ENCODE measurements at regions not wholly inside any gene's neighbourhood (a gene's known extent, or its start where the extent isn't known, plus 50 kb on each side); places are given as distances from the start of the nearest gene placed in this dataset.

- no peak overlapping the region for H3K4me3 ChIP-seq (ENCODE audit: control insufficient read depth, low read depth, low read length)
- TF ChIP-seq, protein P1, sequence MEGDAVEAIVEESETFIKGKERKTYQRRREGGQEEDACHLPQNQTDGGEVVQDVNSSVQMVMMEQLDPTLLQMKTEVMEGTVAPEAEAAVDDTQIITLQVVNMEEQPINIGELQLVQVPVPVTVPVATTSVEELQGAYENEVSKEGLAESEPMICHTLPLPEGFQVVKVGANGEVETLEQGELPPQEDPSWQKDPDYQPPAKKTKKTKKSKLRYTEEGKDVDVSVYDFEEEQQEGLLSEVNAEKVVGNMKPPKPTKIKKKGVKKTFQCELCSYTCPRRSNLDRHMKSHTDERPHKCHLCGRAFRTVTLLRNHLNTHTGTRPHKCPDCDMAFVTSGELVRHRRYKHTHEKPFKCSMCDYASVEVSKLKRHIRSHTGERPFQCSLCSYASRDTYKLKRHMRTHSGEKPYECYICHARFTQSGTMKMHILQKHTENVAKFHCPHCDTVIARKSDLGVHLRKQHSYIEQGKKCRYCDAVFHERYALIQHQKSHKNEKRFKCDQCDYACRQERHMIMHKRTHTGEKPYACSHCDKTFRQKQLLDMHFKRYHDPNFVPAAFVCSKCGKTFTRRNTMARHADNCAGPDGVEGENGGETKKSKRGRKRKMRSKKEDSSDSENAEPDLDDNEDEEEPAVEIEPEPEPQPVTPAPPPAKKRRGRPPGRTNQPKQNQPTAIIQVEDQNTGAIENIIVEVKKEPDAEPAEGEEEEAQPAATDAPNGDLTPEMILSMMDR (conservative IDR thresholded peaks at IDR 0.05; ENCODE audit: control insufficient read depth, insufficient read depth, low read depth, low read length): no peak
- no peak for DNase-seq (ENCODE audit: low read depth)
Observed at GRCh38 chr4:153034681-153035080, 98.6 kb downstream of the FHDC1 start.

- peak; percentile 26 for DNase-seq (ENCODE audit: low read depth)
- no peak overlapping the region for H3K4me3 ChIP-seq (ENCODE audit: control insufficient read depth, low read depth, low read length)
- TF ChIP-seq, protein P1 (conservative IDR thresholded peaks at IDR 0.05; ENCODE audit: control insufficient read depth, insufficient read depth, low read depth, low read length): no peak
Observed at GRCh38 chr4:153036931-153037482, 100.9 kb downstream of the FHDC1 start.

GRCh38 chr4:153038623-153039311 lies 102.6 kb downstream of the FHDC1 start:
- DNase-seq (ENCODE audit: low read depth): no peak
- H3K4me3 ChIP-seq (ENCODE audit: control insufficient read depth, low read depth, low read length): no peak overlapping the region
- TF ChIP-seq, protein P1 (conservative IDR thresholded peaks at IDR 0.05; ENCODE audit: control insufficient read depth, insufficient read depth, low read depth, low read length): no peak

DNA sequence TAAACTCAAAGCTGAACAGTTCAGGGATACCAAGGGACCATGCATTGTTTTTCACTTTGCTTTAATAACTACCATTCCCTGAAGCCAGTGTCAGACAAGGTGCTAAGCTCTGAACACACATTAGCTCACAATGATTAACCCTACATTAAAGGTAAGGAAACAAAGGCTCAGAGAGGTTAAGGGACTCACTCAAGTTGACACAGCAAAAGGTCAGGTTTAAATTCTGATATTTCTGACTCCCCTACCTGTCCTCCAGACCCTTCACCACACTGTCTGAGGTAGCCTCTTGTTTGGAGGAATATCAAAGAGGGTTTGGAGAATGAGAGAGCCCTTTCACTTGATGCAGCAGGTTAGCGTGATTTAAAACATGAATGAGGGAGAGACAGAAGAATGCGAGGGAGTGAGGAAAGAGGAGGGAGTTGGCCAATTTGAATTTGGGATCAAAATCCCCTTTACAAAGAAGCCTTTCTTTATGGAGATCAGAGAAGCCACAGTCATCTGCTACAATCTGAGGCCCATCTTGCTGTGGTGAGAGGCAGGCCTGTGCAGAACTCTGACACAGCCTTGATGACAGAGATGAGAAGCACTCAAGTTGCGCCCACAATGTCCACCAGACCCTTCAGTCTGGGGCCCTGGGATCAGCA lies 103.5 kb downstream of the FHDC1 start:
- TF ChIP-seq, protein P1 (conservative IDR thresholded peaks at IDR 0.05; ENCODE audit: control insufficient read depth, insufficient read depth, low read depth, low read length): no peak
- no peak for DNase-seq (ENCODE audit: low read depth)
- H3K4me3 ChIP-seq (ENCODE audit: control insufficient read depth, low read depth, low read length): no peak overlapping the region

GRCh38 chr4:153040677-153041076 lies 104.6 kb downstream of the FHDC1 start:
- TF ChIP-seq, protein P1 (conservative IDR thresholded peaks at IDR 0.05; ENCODE audit: control insufficient read depth, insufficient read depth, low read depth, low read length): no peak
- no peak for DNase-seq (ENCODE audit: low read depth)
- no peak overlapping the region for H3K4me3 ChIP-seq (ENCODE audit: control insufficient read depth, low read depth, low read length)

DNA sequence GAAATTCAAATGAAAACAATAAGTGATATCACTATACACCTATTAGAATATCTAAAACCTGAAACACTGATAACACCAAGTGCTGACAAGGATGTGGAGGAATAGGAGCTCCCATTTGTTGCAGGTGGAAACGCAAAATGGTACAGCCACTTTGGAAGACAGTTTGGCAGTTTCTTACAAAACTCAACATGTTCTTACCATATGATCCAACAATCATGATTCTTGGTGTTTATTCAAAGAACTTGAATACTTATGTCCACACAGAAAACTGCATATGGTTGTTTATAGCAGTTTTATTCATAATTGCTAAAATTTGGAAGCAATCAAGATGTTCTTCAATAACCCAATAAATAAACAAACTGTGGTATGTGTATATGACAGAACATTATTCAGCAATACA lies 107.9 kb downstream of the FHDC1 start:
- TF ChIP-seq, protein P1 (conservative IDR thresholded peaks at IDR 0.05; ENCODE audit: control insufficient read depth, insufficient read depth, low read depth, low read length): no peak
- no peak for DNase-seq (ENCODE audit: low read depth)
- H3K4me3 ChIP-seq (ENCODE audit: control insufficient read depth, low read depth, low read length): no peak overlapping the region
